IMR-90 (cell line): ENCODE measurements at regions not wholly inside any gene's neighbourhood (a gene's known extent, or its start where the extent isn't known, plus 50 kb on each side); places are given as distances from the start of the nearest gene placed in this dataset.

Source experiments
- BHLHE40 ChIP-seq: fragments of 150-350 bp; IDR thresholded peaks from 2 replicates; pipeline ENCODE4 v1.6.1; 2016; ENCODE audit warnings: mild to moderate bottlenecking, low read depth, low read length
- CEBPB ChIP-seq: IDR thresholded peaks from 2 replicates; pipeline ENCODE4 v1.6.1; 2012; ENCODE audit warnings: low read depth, low read length, improper control_type of control experiment
- CHD1 ChIP-seq: IDR thresholded peaks from 2 replicates; pipeline ENCODE4 v1.6.1; 2012; ENCODE audit warnings: low read depth, low read length, improper control_type of control experiment
- FOS ChIP-seq: fragments of 150-350 bp; IDR thresholded peaks from 2 replicates; pipeline ENCODE4 v1.6.1; 2016; ENCODE audit warnings: low read depth, low read length
- MAFK ChIP-seq: IDR thresholded peaks from 2 replicates; pipeline ENCODE4 v1.6.1; 2012; ENCODE audit warnings: low read depth, low read length, improper control_type of control experiment
- MAZ ChIP-seq: IDR thresholded peaks from 2 replicates; pipeline ENCODE4 v1.6.1; 2012; ENCODE audit warnings: low read depth, mild to moderate bottlenecking, low read length, improper control_type of control experiment, moderate library complexity, borderline replicate concordance
- POLR2A ChIP-seq: IDR thresholded peaks from 2 replicates; pipeline ENCODE4 v1.6.1; 2012; ENCODE audit warnings: mild to moderate bottlenecking, low read depth, low read length
- RAD21 ChIP-seq: IDR thresholded peaks from 2 replicates; pipeline ENCODE4 v1.6.1; 2012; ENCODE audit warnings: low read length, improper control_type of control experiment
- RCOR1 ChIP-seq: IDR thresholded peaks from 2 replicates; pipeline ENCODE4 v1.6.1; 2012; ENCODE audit warnings: mild to moderate bottlenecking, low read length, improper control_type of control experiment; ENCODE audit not compliant: insufficient replicate concordance
- RFX5 ChIP-seq: IDR thresholded peaks from 2 replicates; pipeline ENCODE4 v1.8.0; 2012; ENCODE audit warnings: low read depth, mild to moderate bottlenecking, low read length, moderate library complexity
- SMC3 ChIP-seq: fragments of 150-350 bp; IDR thresholded peaks from 2 replicates; pipeline ENCODE4 v1.6.1; 2016; ENCODE audit warnings: low read depth, mild to moderate bottlenecking, antibody characterized with exemption, low read length, moderate library complexity
- TF ChIP-seq, protein P1 (sequence below): conservative IDR thresholded peaks from 2 replicates; pipeline ENCODE4 v1.5.1; 2012; ENCODE audit warnings: mild to moderate bottlenecking, low read depth, low read length, improper control_type of control experiment
- TF ChIP-seq, protein P2 (sequence below): fragments of 150-350 bp; IDR thresholded peaks from 2 replicates; pipeline ENCODE4 v1.6.1; 2017; ENCODE audit warnings: mild to moderate bottlenecking, antibody characterized with exemption, low read length, low read depth

DNA sequence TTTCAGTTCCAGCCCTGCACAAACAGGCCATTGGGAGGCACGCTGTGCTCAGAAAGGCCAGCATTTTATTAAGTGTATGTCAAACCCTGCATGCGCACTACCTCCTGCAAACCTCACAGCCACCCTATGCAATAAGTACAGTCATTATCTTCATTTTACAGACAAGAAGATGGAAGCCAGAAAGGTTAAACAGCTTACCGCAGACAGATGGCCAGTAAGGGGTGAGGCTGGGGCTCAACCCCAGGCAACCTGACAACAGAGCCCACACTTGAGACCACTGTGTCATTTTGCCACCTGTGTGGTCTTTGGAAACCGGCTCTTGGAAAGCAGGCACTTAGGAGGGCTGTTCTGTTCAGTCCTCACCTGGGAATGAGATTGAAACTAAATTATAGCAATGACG, 142.3 kb downstream of the NXPE2 start:
- TF ChIP-seq MAZ: no peak
- TF ChIP-seq, protein P1, sequence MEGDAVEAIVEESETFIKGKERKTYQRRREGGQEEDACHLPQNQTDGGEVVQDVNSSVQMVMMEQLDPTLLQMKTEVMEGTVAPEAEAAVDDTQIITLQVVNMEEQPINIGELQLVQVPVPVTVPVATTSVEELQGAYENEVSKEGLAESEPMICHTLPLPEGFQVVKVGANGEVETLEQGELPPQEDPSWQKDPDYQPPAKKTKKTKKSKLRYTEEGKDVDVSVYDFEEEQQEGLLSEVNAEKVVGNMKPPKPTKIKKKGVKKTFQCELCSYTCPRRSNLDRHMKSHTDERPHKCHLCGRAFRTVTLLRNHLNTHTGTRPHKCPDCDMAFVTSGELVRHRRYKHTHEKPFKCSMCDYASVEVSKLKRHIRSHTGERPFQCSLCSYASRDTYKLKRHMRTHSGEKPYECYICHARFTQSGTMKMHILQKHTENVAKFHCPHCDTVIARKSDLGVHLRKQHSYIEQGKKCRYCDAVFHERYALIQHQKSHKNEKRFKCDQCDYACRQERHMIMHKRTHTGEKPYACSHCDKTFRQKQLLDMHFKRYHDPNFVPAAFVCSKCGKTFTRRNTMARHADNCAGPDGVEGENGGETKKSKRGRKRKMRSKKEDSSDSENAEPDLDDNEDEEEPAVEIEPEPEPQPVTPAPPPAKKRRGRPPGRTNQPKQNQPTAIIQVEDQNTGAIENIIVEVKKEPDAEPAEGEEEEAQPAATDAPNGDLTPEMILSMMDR: no peak
- no peak for TF ChIP-seq RAD21
- TF ChIP-seq CEBPB: no peak
- no peak for TF ChIP-seq POLR2A
- TF ChIP-seq, protein P2, sequence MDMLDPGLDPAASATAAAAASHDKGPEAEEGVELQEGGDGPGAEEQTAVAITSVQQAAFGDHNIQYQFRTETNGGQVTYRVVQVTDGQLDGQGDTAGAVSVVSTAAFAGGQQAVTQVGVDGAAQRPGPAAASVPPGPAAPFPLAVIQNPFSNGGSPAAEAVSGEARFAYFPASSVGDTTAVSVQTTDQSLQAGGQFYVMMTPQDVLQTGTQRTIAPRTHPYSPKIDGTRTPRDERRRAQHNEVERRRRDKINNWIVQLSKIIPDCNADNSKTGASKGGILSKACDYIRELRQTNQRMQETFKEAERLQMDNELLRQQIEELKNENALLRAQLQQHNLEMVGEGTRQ: no peak
- TF ChIP-seq FOS: no peak
- TF ChIP-seq CHD1: no peak
- no peak for TF ChIP-seq MAFK
- no peak for TF ChIP-seq RFX5
- no peak for TF ChIP-seq SMC3
- no peak for TF ChIP-seq BHLHE40
- no peak for TF ChIP-seq RCOR1
